Hepatocyte (in vitro differentiated cells): ENCODE measurements at regions not wholly inside any gene's neighbourhood (a gene's known extent, or its start where the extent isn't known, plus 50 kb on each side); places are given as distances from the start of the nearest gene placed in this dataset.
A peak's percentile ranks its signal among the peaks of the same experiment; 100 is the strongest.

Experiments used
- DNase-seq: peaks from one replicate; pipeline ENCODE4 v3.0.0-alpha.2; 2016; ENCODE audit warnings: low spot score
- H2AFZ ChIP-seq: fragments of 200-600 bp; sonication (generic); 2 replicates; pipeline ENCODE4 v1.6.0; 2016; ENCODE audit warnings: antibody characterized with exemption, mild to moderate bottlenecking
- H3K27ac ChIP-seq: fragments of 200-600 bp; sonication (generic); 2 replicates; pipeline ENCODE4 v1.5.1; 2016; ENCODE audit warnings: mild to moderate bottlenecking
- H3K27me3 ChIP-seq: fragments of 200-600 bp; sonication (generic); 2 replicates; pipeline ENCODE4 v1.6.1; 2016
- H3K36me3 ChIP-seq: fragments of 200-600 bp; sonication (generic); replicated peaks from 2 replicates; pipeline ENCODE4 v1.5.1; 2016; ENCODE audit warnings: low read depth; ENCODE audit not compliant: insufficient read depth
- H3K4me1 ChIP-seq: fragments of 200-600 bp; sonication (generic); 2 replicates; pipeline ENCODE4 v1.5.1; 2016; ENCODE audit warnings: mild to moderate bottlenecking, moderate library complexity; ENCODE audit not compliant: insufficient read depth
- H3K4me2 ChIP-seq: fragments of 200-600 bp; sonication (generic); 2 replicates; pipeline ENCODE4 v1.6.0; 2016
- H3K4me3 ChIP-seq: fragments of 200-600 bp; sonication (generic); 2 replicates; pipeline ENCODE4 v1.5.1; 2016; ENCODE audit warnings: mild to moderate bottlenecking
- H3K79me2 ChIP-seq: fragments of 200-600 bp; sonication (generic); 2 replicates; pipeline ENCODE4 v1.6.0; 2017; ENCODE audit warnings: mild to moderate bottlenecking
- H3K9me2 ChIP-seq: fragments of 200-600 bp; sonication (generic); replicated peaks from 2 replicates; pipeline ENCODE4 v1.6.0; 2017; ENCODE audit warnings: mild to moderate bottlenecking; ENCODE audit not compliant: insufficient read depth
- H3K9me3 ChIP-seq: fragments of 200-600 bp; sonication (generic); 2 replicates; pipeline ENCODE4 v1.5.1; 2016; ENCODE audit warnings: low read depth, mild to moderate bottlenecking
- H4K20me1 ChIP-seq: fragments of 200-600 bp; sonication (generic); 2 replicates; pipeline ENCODE4 v1.6.0; 2016; ENCODE audit warnings: mild to moderate bottlenecking; ENCODE audit not compliant: insufficient read depth, poor library complexity, severe bottlenecking
- CTCF ChIP-seq: fragments of 200-600 bp; sonication (generic); IDR thresholded peaks from 2 replicates; pipeline ENCODE4 v1.5.1; 2016; ENCODE audit warnings: antibody characterized with exemption, mild to moderate bottlenecking; ENCODE audit not compliant: poor library complexity
- EZH2 ChIP-seq: fragments of 200-600 bp; sonication (generic); IDR thresholded peaks from 2 replicates; pipeline ENCODE4 v1.6.1; 2016; ENCODE audit warnings: antibody characterized with exemption, mild to moderate bottlenecking, borderline replicate concordance
- EZH2phosphoT487 ChIP-seq: fragments of 200-600 bp; sonication (generic); IDR thresholded peaks from one replicate; pipeline ENCODE4 v1.6.1; 2018; ENCODE audit warnings: antibody characterized with exemption, mild to moderate bottlenecking, low read depth, moderate library complexity; ENCODE audit not compliant: unreplicated experiment, severe bottlenecking
- WGBS: methylation state at CpG from one replicate; pipeline ENCODE4 v1.1.6; 2016; ENCODE audit warnings: low lambda C conversion rate; ENCODE audit errors: missing lambda C conversion rate; 5-methylcytosine and 5-hydroxymethylcytosine counted together

GRCh38 chr6:138559143-138559542 lies 59.8 kb upstream of the NHSL1 start:
- peak overlapping the region; percentile 85 for H3K27ac ChIP-seq
- H3K27me3 ChIP-seq: no peaks in the 10 kb centered on the region
- H3K9me2 ChIP-seq: no peaks in the 10 kb centered on the region
- no peak overlapping the region for H2AFZ ChIP-seq
- peaks cover 36% of the 10 kb centered on the region for H3K4me1 ChIP-seq
- DNase-seq: no peak
- no peak overlapping the region for H3K4me2 ChIP-seq
- no peak overlapping the region for H3K4me3 ChIP-seq
- TF ChIP-seq EZH2 (no peak), EZH2phosphoT487 (no peak), CTCF (no peak)
- no peaks in the 10 kb centered on the region for H4K20me1 ChIP-seq
- 93% methylated on average over 4 of the region's 4 CpGs for WGBS
- no peaks in the 10 kb centered on the region for H3K9me3 ChIP-seq
- no peaks in the 10 kb centered on the region for H3K36me3 ChIP-seq
- peaks cover 70% of the 10 kb centered on the region for H3K79me2 ChIP-seq

GRCh38 chr6:138560130-138560860 lies 61.0 kb upstream of the NHSL1 start:
- WGBS: 44% methylated on average over 10 of the region's 10 CpGs
- no peaks in the 10 kb centered on the region for H3K9me2 ChIP-seq
- no peaks in the 10 kb centered on the region for H4K20me1 ChIP-seq
- H3K27ac ChIP-seq: peak overlapping the region; percentile 85
- no peaks in the 10 kb centered on the region for H3K27me3 ChIP-seq
- H3K4me3 ChIP-seq: no peak overlapping the region
- peaks cover 25% of the 10 kb centered on the region for H3K4me1 ChIP-seq
- peaks cover 78% of the 10 kb centered on the region for H3K79me2 ChIP-seq
- TF ChIP-seq EZH2phosphoT487: no peak
- no peak for TF ChIP-seq CTCF
- no peak for TF ChIP-seq EZH2
- H3K36me3 ChIP-seq: no peaks in the 10 kb centered on the region
- H3K9me3 ChIP-seq: no peaks in the 10 kb centered on the region
- peak; percentile 51 for DNase-seq
- H2AFZ ChIP-seq: no peak overlapping the region
- H3K4me2 ChIP-seq: peak overlapping the region; percentile 53

- no peaks in the 10 kb centered on the region for H3K9me2 ChIP-seq
- 93% methylated on average over 8 of the region's 8 CpGs for WGBS
- H3K4me1 ChIP-seq: peaks cover 16% of the 10 kb centered on the region
- H3K9me3 ChIP-seq: no peaks in the 10 kb centered on the region
- no peak overlapping the region for H2AFZ ChIP-seq
- no peak for DNase-seq
- no peak overlapping the region for H3K4me3 ChIP-seq
- no peak for TF ChIP-seq CTCF
- TF ChIP-seq EZH2: no peak
- no peak for TF ChIP-seq EZH2phosphoT487
- H3K36me3 ChIP-seq: no peaks in the 10 kb centered on the region
- H3K27me3 ChIP-seq: no peaks in the 10 kb centered on the region
- no peaks in the 10 kb centered on the region for H4K20me1 ChIP-seq
- peaks cover 84% of the 10 kb centered on the region for H3K79me2 ChIP-seq
- no peak overlapping the region for H3K4me2 ChIP-seq
- H3K27ac ChIP-seq: no peak overlapping the region
Observed at GRCh38 chr6:138562691-138563090, 63.4 kb upstream of the NHSL1 start.

- no peaks in the 10 kb centered on the region for H4K20me1 ChIP-seq
- H3K4me1 ChIP-seq: peaks cover 16% of the 10 kb centered on the region
- no peak for DNase-seq
- peaks cover 84% of the 10 kb centered on the region for H3K79me2 ChIP-seq
- TF ChIP-seq EZH2 (no peak), CTCF (no peak), EZH2phosphoT487 (no peak)
- no peaks in the 10 kb centered on the region for H3K27me3 ChIP-seq
- H3K4me3 ChIP-seq: no peak overlapping the region
- WGBS: 90% methylated on average over 6 of the region's 6 CpGs
- H3K9me3 ChIP-seq: no peaks in the 10 kb centered on the region
- no peak overlapping the region for H2AFZ ChIP-seq
- no peak overlapping the region for H3K4me2 ChIP-seq
- no peaks in the 10 kb centered on the region for H3K36me3 ChIP-seq
- no peaks in the 10 kb centered on the region for H3K9me2 ChIP-seq
- H3K27ac ChIP-seq: peak overlapping the region; percentile 21
Observed at GRCh38 chr6:138563231-138563630, 63.9 kb upstream of the NHSL1 start.
